ENCODE measurements at regions not wholly inside any gene's neighbourhood (a gene's known extent, or its start where the extent isn't known, plus 50 kb on each side); places are given as distances from the start of the nearest gene placed in this dataset.
A peak's percentile ranks its signal among the peaks of the same experiment; 100 is the strongest.
"Not testable (repeated sequence)": the region's sequence is repeated elsewhere in the genome, so short reads cannot be mapped to it uniquely, and the experiment has no call there.

- peak; percentile 99 for DNase-seq (ENCODE audit: low read depth)
These were observed 180.3 kb upstream of the ZNF217 start for GRCh38 chr20:53773792-53774401.

- DNase-seq (ENCODE audit: low read depth), result not testable (repeated sequence)
These were observed 179.6 kb upstream of the ZNF217 start for GRCh38 chr20:53773066-53773791.

DNA sequence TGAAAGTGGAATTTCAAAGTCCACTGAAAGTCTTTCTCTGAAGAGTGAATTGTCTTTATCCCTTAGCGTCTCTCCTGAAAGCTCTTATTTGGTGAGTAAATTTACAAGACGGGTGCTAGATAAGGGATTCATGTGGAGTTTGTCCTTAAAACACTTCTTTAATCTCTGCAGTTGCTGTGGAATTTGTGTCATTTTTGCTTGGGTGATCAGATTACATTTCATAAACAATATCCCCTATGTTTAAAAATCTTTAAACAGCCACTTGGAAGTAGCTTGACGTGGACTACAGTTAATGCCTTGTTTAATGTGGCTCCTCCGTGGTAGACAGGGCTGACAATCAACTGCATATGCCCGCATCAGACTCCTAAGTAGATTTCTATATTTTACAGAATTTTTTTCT is 175.4 kb upstream of the ZNF217 start:
- no peak for DNase-seq (ENCODE audit: low read depth)

GRCh38 chr20:53768329-53768728 is 174.7 kb upstream of the ZNF217 start:
- no peak for DNase-seq (ENCODE audit: low read depth)

DNA sequence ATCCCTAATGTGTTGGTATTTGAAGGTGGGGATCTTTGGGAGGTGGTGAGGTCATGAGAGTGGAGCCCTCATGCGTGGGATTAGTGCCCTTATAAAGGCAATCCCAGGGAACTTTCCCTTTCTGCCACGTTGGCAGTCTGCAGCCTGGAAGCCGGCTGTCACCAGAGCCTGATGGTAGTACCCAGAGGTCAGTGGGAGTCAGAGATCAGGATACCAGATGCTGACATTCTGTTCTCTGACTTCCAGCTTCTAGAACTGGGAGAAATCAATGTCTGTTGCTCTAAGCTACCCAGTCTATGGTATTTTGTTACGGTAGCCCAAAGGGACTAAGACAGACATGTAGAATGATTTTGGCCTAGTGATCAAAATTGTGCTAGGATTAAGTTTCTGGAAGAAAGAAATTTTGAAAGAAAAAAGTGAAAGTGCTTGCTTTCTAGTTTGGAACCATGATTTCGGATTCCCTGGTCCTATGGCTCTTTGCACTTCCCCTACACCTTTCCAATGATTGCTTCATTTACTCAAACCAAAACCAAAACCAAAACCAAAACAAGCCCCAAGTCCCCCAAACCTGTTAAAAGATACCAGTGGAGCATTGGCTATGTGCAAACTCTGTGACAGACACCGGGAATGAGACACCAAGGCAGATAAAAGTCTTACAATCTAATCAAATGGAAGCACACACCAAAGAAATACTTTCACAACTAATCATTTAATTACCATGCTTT is 173.7 kb upstream of the ZNF217 start:
- no peak for DNase-seq (ENCODE audit: low read depth)

DNA sequence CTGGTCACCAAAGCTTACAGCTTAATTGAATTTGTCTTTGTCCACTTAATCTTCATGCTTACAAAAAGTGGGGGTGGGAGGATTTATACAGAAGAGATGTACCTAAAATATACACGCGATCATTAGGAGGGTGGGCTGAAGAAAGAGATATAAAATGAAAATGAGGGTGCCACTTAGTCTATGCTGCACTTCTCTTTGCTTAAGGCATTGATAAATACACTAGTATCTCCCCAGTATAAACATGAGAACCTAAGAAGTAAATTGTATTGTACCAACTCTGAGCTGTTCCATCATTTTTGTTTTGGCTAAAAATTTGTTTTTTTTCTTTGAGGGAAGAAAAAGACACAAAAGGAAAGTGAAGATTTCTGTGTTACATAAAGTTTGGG is 170.8 kb upstream of the ZNF217 start:
- no peak for DNase-seq (ENCODE audit: low read depth)

- DNase-seq (ENCODE audit: low read depth), result peak; percentile 63
These were observed 170.2 kb upstream of the ZNF217 start for GRCh38 chr20:53763707-53764414.

GRCh38 chr20:53762423-53762798 is 168.8 kb upstream of the ZNF217 start:
- DNase-seq (ENCODE audit: low read depth), result not testable (repeated sequence)

DNA sequence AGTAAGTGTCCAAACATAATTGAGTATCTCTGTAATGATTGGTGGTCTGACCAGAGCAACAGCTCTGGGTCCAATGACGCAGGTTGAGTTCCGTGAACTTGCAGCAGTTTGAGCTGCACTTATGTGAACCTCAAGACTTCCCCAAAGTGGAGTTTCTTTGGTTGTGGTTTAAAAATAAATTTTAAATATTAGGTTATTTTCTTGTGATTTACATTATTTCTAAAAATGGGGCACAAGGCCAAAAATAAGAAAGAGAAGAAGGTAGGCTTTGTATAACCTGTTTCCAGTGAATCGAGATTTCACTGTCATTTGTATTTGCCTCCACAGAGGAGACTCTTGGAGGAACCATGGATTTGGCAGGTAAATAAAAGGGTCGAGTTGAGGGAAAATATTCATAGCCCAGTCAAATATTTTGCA is 166.4 kb upstream of the ZNF217 start:
- DNase-seq (ENCODE audit: low read depth), result no peak

GRCh38 chr20:53757472-53757913 is 163.9 kb upstream of the ZNF217 start:
- DNase-seq (ENCODE audit: low read depth), result no peak

DNA sequence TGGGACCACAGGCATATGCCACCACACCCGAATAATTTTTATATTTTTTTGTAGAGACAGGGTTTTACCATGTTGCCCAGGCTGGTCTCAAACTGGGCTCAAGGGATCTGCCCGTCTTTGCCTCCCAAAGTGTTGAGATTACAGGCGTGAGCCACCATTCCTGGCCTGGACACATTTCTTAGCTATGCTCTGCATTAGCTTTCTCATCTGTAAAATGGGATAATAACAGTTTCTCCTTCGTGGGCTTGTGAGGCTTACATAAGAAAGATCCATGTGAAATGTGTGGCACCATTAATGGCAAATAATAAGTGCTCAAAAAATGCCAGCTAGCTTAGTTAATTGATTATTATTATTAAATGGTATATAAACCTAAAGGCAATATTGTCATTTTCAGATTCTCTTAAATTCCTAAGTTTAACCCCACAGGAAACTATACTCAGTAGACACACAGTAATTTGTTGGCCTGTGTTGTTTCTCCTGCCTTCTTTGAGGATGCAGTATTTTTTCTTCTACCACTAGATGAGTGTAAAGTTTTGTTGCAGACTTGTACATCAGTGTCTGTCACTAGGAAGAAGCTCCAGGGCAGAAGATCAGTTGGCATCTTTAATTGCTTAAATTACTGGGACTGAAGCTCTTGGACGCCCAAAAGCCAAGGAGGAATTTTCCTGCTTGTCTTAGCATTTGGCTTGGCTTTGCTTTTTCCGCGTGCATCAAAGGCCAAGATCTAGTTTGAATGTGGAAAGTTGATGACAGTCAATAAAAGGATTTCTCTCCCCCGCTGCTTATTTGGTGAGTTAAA is 162.3 kb upstream of the ZNF217 start:
- DNase-seq (ENCODE audit: low read depth), result no peak

DNA sequence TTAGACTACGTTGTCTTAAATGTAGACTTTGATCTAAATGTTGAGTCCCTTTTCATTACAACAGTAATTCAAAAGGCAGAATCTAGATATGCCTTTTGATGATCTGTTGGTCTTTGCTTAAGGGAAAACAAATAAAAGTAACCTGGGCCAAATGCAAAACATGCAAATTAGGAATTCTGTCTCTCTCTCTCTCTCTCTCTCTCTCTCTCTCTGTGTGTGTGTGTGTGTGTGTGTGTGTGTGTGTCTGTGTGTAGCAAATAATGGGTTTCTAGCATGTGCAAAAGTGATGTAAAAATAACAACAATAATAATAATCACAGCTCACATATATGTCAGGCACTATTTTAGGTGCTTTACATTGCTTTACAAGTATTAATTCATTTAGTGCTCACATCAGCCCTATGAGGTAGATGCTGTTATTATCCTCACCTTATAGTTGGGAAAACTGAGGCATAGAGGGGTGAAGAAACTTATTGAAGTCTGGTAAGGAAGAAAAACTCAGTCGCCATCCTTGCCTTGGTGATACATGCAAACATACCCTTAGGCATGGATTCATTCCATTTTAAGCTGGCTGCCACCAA is 160.3 kb upstream of the ZNF217 start:
- DNase-seq (ENCODE audit: low read depth), result no peak

DNA sequence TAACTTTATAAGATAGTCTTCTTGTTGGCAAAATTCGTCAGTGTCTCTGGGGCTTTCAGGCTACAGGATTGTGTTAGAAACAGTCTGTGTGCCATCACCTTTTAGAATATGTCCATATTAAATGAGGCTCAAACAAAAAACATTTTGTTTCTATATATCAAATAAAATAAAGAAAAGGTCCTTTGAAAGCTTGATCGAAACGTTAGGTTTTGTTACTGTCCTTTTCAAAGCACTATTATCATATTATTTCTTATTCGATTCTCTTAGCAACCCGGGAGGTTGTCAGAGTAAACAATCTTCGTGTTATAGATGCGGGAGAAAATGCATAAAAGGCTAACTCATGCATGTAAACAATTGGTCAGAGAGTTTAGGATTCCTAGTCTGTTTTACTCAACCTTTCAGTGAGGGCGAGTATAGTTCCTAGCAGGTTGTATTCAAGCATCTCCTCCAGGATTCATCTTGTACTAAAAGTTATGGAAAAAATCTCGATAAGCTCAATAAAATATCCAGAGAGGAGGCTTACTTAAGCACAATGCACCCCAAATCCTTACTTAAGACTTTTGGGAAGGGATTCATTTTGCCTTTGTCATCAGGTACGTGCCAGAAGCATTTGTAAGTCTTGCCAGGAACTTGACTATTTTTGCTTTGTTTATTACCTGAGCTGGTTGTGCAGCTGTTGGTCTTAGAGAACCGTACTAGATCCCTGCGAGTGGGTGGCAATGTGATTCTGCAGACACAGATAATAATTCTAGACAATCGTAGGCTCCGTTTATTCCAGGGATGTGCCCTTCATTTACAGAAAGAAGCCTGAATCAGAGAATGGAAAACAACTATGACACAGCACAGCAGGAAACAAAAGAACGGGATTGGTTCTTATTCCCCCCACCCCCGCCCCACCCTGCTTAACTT is 159.6 kb upstream of the ZNF217 start:
- DNase-seq (ENCODE audit: low read depth), result peak; percentile 51

DNA sequence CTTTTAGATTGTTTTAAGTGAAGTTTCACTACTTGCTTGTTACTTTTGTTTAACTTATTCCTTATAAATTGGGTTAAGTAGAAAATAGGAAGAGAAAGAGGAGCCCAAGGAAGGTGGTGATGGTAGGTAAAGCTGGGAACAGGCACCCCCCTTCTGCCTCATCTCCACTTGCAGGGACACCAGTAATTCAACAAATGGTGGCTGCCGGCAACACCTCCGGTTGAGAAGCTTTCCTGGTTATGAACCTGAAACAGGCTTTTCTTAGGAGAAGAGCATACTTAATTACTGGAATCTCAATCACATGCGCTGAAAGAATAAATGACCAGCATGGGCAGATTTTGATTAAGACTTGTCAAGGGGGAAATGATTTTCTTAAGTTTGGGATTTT is 158.9 kb upstream of the ZNF217 start:
- no peak for DNase-seq (ENCODE audit: low read depth)

DNA sequence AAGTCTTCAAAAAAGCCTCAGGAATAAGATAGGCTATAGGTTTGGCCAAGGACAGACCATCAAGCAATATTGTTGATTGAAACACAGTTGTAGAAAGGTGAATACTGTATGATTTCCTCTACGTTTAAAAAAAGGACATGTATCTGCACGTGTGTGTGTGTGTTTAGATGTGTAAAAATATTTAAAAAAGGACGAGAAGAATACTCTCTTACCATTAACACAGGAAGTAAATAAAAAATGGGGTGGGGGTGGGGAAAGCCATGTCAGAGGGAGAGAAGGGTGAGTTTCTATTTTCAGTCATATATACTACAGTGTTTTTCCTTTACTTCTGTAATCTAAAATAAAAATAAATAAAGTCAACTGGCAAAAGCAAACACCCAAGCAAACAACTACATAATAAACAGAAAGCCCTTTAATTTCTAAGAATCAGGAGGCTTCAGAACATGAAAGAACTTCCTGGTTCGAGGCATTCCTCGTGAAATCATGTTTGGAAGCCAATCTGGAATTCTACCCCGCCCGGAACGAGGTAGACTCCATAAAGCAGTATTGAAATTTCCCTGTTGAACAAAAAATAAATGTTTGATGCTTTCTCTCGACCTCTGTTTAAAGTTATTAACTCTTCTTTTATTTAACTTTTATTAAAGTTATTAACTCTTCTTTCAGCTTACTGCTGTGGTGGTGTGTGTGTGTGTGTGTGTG is 158.1 kb upstream of the ZNF217 start:
- peak; percentile 21 for DNase-seq (ENCODE audit: low read depth)

GRCh38 chr20:53750827-53751619 is 157.4 kb upstream of the ZNF217 start:
- peak; percentile 96 for DNase-seq (ENCODE audit: low read depth)

DNA sequence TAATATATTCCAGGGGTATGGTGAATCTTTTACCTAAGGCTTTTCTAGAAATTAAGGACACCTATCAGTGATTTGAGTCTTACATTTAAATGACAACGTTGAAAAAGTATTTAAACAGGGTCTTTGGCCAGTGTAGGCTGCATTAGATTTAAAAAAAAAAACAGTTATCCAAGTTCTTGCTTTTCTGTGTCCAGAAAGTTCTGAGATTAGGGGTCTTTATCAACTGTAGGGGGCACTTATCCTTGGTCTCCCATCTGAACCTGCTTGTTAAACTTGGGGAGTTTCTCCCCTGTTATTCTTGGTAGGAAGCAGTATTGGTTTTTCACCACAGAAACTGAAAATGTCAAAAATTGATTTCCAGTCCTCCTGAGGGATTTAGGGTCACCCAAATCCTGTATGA is 155.9 kb upstream of the ZNF217 start:
- DNase-seq (ENCODE audit: low read depth), result no peak

DNA sequence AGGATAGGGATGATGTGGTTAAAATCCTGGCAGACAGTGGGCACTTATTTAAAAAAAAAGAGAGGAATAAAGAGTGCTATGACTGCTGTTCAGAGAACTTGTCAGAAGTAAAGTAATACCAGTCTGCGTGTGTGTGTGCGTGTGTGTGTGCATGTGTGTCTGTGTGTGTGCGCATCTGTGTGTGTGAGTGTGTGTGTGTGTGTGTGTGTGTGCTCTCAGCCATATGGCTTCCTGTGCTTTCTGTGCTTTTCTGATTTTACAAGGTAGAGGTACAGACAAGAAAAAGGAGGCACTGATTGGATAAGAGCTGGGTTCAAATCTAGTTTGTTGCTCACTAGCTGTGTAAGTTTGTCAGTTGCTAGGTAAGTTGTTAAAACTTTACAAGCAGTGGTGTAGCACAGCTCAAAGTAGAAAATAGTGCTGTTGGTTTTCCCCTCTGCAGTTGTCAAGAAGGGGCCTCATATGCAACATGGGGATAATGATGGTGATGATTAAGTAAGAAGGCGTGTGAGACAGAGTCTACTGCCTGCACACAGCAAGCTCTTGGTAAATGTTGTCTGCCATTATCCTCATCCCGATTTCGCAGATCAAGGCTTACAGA is 155.3 kb upstream of the ZNF217 start:
- peak; percentile 89 for DNase-seq (ENCODE audit: low read depth)
